ENCODE measurements at regions not wholly inside any gene's neighbourhood (a gene's known extent, or its start where the extent isn't known, plus 50 kb on each side); places are given as distances from the start of the nearest gene placed in this dataset.
A peak's percentile ranks its signal among the peaks of the same experiment; 100 is the strongest.

DNA sequence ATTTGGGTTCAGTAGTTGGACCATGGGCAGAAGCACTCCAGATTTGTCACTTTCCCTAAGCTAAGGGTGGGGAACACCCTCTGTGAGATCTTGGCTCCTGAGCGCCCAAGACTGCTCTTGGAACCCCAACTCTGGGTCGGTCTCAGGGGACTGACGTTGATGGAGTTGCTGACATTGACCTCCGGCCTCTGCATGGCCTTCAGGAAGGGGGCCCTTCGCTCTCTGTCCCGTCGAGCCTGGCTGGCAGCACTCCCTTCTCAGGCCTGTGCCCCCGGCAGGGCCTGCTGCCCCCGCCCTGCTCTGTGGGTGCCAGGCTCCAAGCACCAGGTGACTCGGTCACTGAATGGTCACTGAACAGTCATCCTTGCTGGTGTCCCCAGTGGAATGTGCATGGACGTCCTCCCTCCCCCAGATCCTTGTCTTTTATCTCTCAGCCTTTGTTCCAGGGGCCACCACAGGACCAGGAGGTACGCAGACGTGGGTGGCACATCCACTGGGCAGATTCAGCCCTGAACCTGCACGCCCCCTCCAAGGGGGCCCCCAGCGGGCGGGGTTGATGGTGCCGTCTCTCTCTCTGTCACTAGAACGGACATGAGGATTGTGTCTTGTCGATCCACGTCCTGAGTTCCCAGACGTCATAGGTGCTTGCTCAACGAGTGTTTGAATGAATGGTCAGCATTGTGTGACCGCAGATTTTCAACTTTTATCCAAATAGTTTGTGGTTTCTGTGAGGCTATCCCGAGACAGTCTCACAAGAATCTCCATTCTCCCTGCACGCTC is 314.5 kb downstream of the SEC14L1 start (continued):
- TF ChIP-seq, protein P1, sequence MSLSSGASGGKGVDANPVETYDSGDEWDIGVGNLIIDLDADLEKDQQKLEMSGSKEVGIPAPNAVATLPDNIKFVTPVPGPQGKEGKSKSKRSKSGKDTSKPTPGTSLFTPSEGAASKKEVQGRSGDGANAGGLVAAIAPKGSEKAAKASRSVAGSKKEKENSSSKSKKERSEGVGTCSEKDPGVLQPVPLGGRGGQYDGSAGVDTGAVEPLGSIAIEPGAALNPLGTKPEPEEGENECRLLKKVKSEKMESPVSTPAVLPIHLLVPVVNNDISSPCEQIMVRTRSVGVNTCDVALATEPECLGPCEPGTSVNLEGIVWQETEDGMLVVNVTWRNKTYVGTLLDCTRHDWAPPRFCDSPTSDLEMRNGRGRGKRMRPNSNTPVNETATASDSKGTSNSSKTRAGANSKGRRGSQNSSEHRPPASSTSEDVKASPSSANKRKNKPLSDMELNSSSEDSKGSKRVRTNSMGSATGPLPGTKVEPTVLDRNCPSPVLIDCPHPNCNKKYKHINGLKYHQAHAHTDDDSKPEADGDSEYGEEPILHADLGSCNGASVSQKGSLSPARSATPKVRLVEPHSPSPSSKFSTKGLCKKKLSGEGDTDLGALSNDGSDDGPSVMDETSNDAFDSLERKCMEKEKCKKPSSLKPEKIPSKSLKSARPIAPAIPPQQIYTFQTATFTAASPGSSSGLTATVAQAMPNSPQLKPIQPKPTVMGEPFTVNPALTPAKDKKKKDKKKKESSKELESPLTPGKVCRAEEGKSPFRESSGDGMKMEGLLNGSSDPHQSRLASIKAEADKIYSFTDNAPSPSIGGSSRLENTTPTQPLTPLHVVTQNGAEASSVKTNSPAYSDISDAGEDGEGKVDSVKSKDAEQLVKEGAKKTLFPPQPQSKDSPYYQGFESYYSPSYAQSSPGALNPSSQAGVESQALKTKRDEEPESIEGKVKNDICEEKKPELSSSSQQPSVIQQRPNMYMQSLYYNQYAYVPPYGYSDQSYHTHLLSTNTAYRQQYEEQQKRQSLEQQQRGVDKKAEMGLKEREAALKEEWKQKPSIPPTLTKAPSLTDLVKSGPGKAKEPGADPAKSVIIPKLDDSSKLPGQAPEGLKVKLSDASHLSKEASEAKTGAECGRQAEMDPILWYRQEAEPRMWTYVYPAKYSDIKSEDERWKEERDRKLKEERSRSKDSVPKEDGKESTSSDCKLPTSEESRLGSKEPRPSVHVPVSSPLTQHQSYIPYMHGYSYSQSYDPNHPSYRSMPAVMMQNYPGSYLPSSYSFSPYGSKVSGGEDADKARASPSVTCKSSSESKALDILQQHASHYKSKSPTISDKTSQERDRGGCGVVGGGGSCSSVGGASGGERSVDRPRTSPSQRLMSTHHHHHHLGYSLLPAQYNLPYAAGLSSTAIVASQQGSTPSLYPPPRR (CRISPR knock-in tag; IDR thresholded peaks at IDR 0.05; ENCODE audit: borderline replicate concordance), result no peak; the same call in 1 of the 2 replicates
- TF ChIP-seq EP300 (IDR thresholded peaks at IDR 0.05; ENCODE audit: low read depth in 2 of 2, low read length in 2 of 2), result 0 out of 4 replicates have a peak, but pooled peaks of 1 of the 2 experiments have one; percentile 13
- no peak for TF ChIP-seq EP300 (CRISPR knock-in tag; IDR thresholded peaks at IDR 0.05; ENCODE audit: borderline replicate concordance)
- TF ChIP-seq SSRP1 (CRISPR knock-in tag; IDR thresholded peaks at IDR 0.05), result peak; percentile 96
- 0 out of 2 replicates have a peak, but pooled peaks have one; percentile 31 for TF ChIP-seq POGZ (CRISPR knock-in tag; IDR thresholded peaks at IDR 0.05)
- peak; percentile 45; the same call in 1 of the 2 replicates for TF ChIP-seq RBFOX2 (IDR thresholded peaks at IDR 0.05; ENCODE audit: low read depth, low read length)
- TF ChIP-seq HNF4G (IDR thresholded peaks at IDR 0.05; ENCODE audit: borderline replicate concordance, low read depth, low read length), result no peak
- TF ChIP-seq HNF4G (CRISPR knock-in tag; IDR thresholded peaks at IDR 0.05; ENCODE audit: borderline replicate concordance, low read depth), result 0 out of 2 replicates have a peak, but pooled peaks have one; percentile 31
- TF ChIP-seq, protein P2, sequence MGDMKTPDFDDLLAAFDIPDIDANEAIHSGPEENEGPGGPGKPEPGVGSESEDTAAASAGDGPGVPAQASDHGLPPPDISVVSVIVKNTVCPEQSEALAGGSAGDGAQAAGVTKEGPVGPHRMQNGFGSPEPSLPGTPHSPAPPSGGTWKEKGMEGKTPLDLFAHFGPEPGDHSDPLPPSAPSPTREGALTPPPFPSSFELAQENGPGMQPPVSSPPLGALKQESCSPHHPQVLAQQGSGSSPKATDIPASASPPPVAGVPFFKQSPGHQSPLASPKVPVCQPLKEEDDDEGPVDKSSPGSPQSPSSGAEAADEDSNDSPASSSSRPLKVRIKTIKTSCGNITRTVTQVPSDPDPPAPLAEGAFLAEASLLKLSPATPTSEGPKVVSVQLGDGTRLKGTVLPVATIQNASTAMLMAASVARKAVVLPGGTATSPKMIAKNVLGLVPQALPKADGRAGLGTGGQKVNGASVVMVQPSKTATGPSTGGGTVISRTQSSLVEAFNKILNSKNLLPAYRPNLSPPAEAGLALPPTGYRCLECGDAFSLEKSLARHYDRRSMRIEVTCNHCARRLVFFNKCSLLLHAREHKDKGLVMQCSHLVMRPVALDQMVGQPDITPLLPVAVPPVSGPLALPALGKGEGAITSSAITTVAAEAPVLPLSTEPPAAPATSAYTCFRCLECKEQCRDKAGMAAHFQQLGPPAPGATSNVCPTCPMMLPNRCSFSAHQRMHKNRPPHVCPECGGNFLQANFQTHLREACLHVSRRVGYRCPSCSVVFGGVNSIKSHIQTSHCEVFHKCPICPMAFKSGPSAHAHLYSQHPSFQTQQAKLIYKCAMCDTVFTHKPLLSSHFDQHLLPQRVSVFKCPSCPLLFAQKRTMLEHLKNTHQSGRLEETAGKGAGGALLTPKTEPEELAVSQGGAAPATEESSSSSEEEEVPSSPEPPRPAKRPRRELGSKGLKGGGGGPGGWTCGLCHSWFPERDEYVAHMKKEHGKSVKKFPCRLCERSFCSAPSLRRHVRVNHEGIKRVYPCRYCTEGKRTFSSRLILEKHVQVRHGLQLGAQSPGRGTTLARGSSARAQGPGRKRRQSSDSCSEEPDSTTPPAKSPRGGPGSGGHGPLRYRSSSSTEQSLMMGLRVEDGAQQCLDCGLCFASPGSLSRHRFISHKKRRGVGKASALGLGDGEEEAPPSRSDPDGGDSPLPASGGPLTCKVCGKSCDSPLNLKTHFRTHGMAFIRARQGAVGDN (CRISPR knock-in tag; IDR thresholded peaks at IDR 0.05), result peak; percentile 68
- peak; percentile 91; the same call in 1 of the 2 replicates for TF ChIP-seq ZNF550 (CRISPR knock-in tag; IDR thresholded peaks at IDR 0.05; ENCODE audit: borderline replicate concordance)
- TF ChIP-seq, protein P3, sequence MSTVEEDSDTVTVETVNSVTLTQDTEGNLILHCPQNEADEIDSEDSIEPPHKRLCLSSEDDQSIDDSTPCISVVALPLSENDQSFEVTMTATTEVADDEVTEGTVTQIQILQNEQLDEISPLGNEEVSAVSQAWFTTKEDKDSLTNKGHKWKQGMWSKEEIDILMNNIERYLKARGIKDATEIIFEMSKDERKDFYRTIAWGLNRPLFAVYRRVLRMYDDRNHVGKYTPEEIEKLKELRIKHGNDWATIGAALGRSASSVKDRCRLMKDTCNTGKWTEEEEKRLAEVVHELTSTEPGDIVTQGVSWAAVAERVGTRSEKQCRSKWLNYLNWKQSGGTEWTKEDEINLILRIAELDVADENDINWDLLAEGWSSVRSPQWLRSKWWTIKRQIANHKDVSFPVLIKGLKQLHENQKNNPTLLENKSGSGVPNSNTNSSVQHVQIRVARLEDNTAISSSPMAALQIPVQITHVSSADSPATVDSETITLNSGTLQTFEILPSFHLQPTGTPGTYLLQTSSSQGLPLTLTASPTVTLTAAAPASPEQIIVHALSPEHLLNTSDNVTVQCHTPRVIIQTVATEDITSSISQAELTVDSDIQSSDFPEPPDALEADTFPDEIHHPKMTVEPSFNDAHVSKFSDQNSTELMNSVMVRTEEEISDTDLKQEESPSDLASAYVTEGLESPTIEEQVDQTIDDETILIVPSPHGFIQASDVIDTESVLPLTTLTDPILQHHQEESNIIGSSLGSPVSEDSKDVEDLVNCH (CRISPR knock-in tag; IDR thresholded peaks at IDR 0.05), result no peak
- TF ChIP-seq RXRA (CRISPR knock-in tag; IDR thresholded peaks at IDR 0.05), result peak; percentile 67; the same call in 1 of the 2 replicates
- TF ChIP-seq ZNF724P (CRISPR knock-in tag; IDR thresholded peaks at IDR 0.05; ENCODE audit: borderline replicate concordance), result peak; percentile 82
- no peak for TF ChIP-seq SMARCC2 (IDR thresholded peaks at IDR 0.05)

Measured in HepG2 (cell line).